Stimulated activated CD8-positive, alpha-beta memory T cell treated with anti-CD3 and anti-CD28 coated beads, Interleukin-12 subunit alpha, Interleukin-12 subunit beta, amount 100 ng/mL, for 24 hours (primary cell): ENCODE measurements at regions not wholly inside any gene's neighbourhood (a gene's known extent, or its start where the extent isn't known, plus 50 kb on each side); places are given as distances from the start of the nearest gene placed in this dataset.

Experiments
- DNase-seq: peaks from one replicate; pipeline ENCODE4 v3.0.0-alpha.2; 2020; ENCODE audit errors: extremely low read depth

DNA sequence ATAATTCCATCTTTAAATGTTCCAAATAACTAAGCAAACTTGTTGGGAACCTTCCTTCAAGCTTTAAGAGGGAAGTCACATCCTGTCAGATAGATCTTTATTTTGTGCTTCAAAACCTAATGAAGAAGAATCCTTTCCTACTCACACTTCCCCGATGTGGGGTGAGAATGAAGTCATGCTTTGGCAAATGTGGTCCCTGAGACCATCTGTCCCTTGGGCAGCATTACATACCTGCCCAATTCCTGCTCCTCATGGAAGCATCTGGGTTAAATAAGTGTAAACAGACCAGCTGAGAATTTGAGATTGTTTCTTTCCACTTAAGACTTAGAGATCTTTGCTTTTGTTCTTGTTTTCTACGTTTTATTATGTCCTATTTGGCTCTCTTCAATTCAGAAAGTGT, 606.0 kb upstream of the TMEM132C start:
- DNase-seq = no peak

DNA sequence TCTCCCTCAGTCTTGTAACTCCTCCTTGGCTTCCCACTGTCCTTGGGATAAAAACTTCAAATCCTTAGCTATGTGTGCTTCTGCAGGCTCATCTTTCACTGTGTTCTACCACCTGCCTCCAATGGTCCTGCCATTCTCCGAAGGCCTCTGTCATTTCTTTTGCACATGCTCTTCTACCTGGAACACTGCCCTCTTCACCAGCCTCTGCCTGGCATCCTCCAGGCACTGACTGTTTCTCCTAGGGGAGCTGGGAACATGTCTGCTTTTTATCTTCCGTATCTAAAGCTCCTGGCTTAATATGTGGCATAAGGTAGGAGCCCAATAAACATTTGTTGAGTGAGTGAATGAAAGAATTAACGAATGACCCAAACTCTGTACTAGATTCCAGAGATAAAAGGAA, 603.3 kb upstream of the TMEM132C start:
- DNase-seq = no peak

GRCh38 chr12:127664901-127665300, 602.1 kb upstream of the TMEM132C start:
- no peak for DNase-seq

GRCh38 chr12:127667131-127667685, 599.8 kb upstream of the TMEM132C start:
- no peak for DNase-seq

DNA sequence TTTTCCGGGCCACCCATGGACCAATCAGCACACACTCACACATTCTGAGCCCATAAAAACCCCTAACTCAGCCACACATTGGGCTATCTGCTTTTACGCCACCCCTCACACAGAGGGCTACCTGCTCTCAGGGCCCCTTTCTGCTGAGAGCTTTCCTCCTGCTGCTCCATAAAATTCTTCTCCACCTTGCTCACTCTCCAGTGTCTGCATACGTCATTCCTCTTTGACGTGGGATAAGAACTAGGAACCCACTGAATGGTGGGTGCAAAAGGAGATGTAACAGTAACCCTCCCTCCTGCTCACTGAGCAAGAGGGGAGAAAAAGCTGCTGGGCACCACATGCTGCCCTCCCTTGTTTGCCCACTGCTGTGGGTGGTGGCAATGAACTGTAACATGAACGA, 596.7 kb upstream of the TMEM132C start:
- no peak for DNase-seq

DNA sequence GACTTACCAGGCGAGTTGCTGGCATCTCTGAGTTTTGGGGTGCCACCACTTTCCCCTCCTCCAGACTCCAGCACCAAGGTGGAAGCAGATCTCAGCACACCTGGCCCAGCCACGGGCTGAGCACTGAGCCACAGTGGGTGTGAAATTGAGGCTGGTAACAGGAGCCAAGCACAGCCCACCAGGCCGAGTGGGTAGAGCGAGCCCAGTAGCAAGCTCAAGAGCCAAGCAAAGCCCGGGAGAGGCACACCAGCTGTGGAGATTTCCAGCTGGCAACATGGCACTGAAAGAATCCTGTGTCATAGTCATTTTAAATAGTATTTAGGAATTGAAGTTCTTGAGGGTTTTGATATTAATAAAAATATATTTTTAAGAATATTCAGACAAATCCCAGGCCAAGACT, 596.2 kb upstream of the TMEM132C start:
- DNase-seq = no peak

DNA sequence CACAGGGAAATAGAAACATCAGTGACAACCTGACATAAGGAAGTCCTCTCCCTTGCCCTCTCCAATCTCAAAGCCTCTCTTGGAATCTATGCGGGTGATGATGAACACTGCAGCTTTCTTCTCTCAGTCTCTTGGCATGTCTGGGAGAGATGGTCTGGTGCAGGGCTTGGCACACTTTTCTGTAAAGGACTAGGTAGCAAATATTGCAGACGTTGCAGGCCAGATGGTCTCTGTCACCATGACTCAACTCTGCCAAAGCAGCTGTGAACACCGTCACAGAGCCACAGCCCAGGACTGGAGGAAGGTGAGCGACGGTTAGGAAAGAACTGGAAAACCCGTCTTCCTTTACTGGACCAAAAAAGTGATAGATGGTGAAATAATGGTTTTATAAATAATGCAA, 591.0 kb upstream of the TMEM132C start:
- no peak for DNase-seq

GRCh38 chr12:127677537-127678131, 589.3 kb upstream of the TMEM132C start:
- DNase-seq = no peak

- no peak for DNase-seq
Measured at GRCh38 chr12:127678945-127679344, 588.0 kb upstream of the TMEM132C start.

GRCh38 chr12:127680516-127680915, 586.5 kb upstream of the TMEM132C start:
- DNase-seq = no peak

GRCh38 chr12:127681151-127681754, 585.7 kb upstream of the TMEM132C start:
- no peak for DNase-seq

GRCh38 chr12:127685491-127685890, 581.5 kb upstream of the TMEM132C start:
- no peak for DNase-seq

DNA sequence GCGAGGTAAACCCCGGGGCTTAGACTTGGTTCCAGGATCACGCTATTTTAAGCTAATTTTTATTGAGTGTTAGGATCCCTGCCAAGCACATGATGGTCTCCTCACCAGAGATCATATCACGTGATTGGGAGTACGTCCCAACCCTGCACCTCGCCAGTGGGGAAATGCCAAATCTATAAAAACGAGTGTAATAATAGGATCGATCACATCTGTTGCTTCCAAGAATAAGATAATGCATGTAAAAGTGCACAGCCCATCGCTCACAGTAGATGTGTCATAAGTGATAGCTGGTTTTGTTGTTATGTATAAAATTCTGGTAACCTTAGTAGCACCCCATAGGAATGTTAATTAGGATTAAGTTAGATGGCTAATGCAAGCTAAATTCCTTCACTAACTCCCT, 581.0 kb upstream of the TMEM132C start:
- DNase-seq = no peak

- DNase-seq = no peak
Measured at GRCh38 chr12:127687181-127687580, 579.8 kb upstream of the TMEM132C start.

DNA sequence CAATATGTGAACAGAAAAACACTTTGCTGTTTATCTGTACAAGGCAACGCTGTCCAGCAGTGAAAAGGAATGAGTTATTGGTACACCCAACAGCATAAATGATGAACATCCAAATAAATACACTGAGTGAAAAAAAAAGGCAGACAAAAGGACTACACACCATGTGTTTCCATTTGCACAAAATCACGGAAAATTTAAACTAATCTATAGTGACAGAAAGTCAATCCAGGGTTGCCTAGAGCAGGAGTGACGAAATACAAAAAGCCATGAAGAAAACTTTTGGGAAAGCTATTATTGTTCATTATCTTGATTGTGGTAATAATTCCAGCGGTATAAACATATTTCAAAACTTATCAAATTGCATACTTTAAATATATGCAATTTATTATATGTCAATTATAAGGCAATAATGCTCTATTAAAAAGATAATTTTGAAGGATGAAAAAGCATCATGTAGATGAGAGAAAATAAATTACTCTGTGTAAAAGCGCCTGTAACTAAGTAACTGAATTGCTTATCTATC, 578.0 kb upstream of the TMEM132C start:
- DNase-seq = no peak

GRCh38 chr12:127690161-127690560, 576.8 kb upstream of the TMEM132C start:
- no peak for DNase-seq

- no peak for DNase-seq
Measured at GRCh38 chr12:127696963-127697362, 570.0 kb upstream of the TMEM132C start.

- DNase-seq = no peak
Measured at GRCh38 chr12:127703026-127703425, 563.9 kb upstream of the TMEM132C start.

GRCh38 chr12:127711108-127711507, 555.9 kb upstream of the TMEM132C start:
- DNase-seq = no peak

- no peak for DNase-seq
Measured at GRCh38 chr12:127712561-127712960, 554.4 kb upstream of the TMEM132C start.

GRCh38 chr12:127716166-127716565, 550.8 kb upstream of the TMEM132C start:
- DNase-seq = no peak

DNA sequence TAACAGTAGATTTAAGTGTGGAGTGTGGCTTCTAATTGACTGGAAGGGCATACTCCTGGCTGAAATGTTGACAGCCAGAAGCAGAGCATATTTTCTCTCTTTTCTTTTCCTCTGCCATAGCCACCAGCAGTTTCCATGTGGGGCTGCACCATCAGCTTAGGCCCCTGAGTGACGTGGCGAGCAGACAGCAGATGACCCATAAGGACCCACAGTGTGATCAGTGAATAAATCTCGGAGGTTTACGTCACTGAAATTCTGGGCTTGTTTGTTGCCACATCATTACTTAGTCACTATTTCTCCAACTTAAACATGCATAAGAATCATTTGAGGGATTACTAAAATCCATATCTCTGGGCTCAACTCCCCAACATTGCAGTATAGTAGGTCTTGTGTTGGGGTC, 549.7 kb upstream of the TMEM132C start:
- DNase-seq = no peak

GRCh38 chr12:127720334-127720733, 546.6 kb upstream of the TMEM132C start:
- DNase-seq = no peak
